HG03139 (cell line): ENCODE measurements at regions not wholly inside any gene's neighbourhood (a gene's known extent, or its start where the extent isn't known, plus 50 kb on each side); places are given as distances from the start of the nearest gene placed in this dataset.
A peak's percentile ranks its signal among the peaks of the same experiment; 100 is the strongest.
"Not testable (repeated sequence)": the region's sequence is repeated elsewhere in the genome, so short reads cannot be mapped to it uniquely, and the experiment has no call there.

Source experiments
- ATAC-seq: cut with Tn5 transposase; IDR thresholded peaks from one replicate; pipeline ENCODE4 v1.9.1; 2021; ENCODE audit not compliant: unreplicated experiment

- no peak for ATAC-seq
These were observed 92.2 kb upstream of the GNAQ start for GRCh38 chr9:78123808-78124207.

GRCh38 chr9:78122631-78123030 is 91.0 kb upstream of the GNAQ start:
- no peak for ATAC-seq

- no peak for ATAC-seq
These were observed 89.9 kb upstream of the GNAQ start for GRCh38 chr9:78121488-78121887.

- peak; percentile 67 for ATAC-seq
These were observed 87.3 kb upstream of the GNAQ start for GRCh38 chr9:78118742-78119473.

- no peak for ATAC-seq
These were observed 83.5 kb upstream of the GNAQ start for GRCh38 chr9:78115073-78115472.

- ATAC-seq: no peak
These were observed 83.0 kb upstream of the GNAQ start for GRCh38 chr9:78114581-78114980.

- ATAC-seq: no peak
These were observed 80.8 kb upstream of the GNAQ start for GRCh38 chr9:78112406-78112805.

- no peak for ATAC-seq
These were observed 80.4 kb upstream of the GNAQ start for GRCh38 chr9:78112004-78112403.

- no peak for ATAC-seq
These were observed 77.5 kb upstream of the GNAQ start for GRCh38 chr9:78109075-78109474.

GRCh38 chr9:78106586-78106985 is 75.0 kb upstream of the GNAQ start:
- not testable (repeated sequence) for ATAC-seq

GRCh38 chr9:78103971-78104433 is 72.4 kb upstream of the GNAQ start:
- peak; percentile 80 for ATAC-seq

- no peak for ATAC-seq
These were observed 69.6 kb upstream of the GNAQ start for GRCh38 chr9:78101247-78101646.

GRCh38 chr9:78097541-78097940 is 65.9 kb upstream of the GNAQ start:
- no peak for ATAC-seq

- no peak for ATAC-seq
These were observed 60.1 kb upstream of the GNAQ start for GRCh38 chr9:78091731-78092130.

GRCh38 chr9:78089111-78089510 is 57.5 kb upstream of the GNAQ start:
- ATAC-seq: no peak

- not testable (repeated sequence) for ATAC-seq
These were observed 56.6 kb upstream of the GNAQ start for GRCh38 chr9:78088190-78088589.
